ENCODE measurements at regions not wholly inside any gene's neighbourhood (a gene's known extent, or its start where the extent isn't known, plus 50 kb on each side); places are given as distances from the start of the nearest gene placed in this dataset.

GRCh38 chr7:130920122-130920521, 186.1 kb upstream of the KLF14 start:
- no peak for DNase-seq
- Mint-ChIP-seq H3K27ac (peak overlapping the region; percentile 92), H3K4me1 (ENCODE audit: low read depth) (peaks cover 97% of the 10 kb centered on the region), H3K27me3 (no peaks in the 10 kb centered on the region), H3K4me3 (peak overlapping the region; percentile 58), H3K9me3 (no peaks in the 10 kb centered on the region), H3K36me3 (peaks cover 86% of the 10 kb centered on the region)
- CTCF ChIA-PET = interaction anchor here (1.2 kb wide), 1 partner anchor 23 kb away, joined by 4 read pairs; no protein-coding TSS in a partner anchor
- intact Hi-C loops (cut with micrococcal nuclease) = no loop called here
- POLR2A ChIA-PET = no interaction called here

GRCh38 chr7:130921391-130922180, 187.6 kb upstream of the KLF14 start:
- Mint-ChIP-seq H3K27ac (peak overlapping the region; percentile 92), H3K4me1 (ENCODE audit: low read depth) (peaks cover 97% of the 10 kb centered on the region), H3K9me3 (no peaks in the 10 kb centered on the region), H3K36me3 (peaks cover 85% of the 10 kb centered on the region), H3K27me3 (no peaks in the 10 kb centered on the region), H3K4me3 (no peak overlapping the region)
- ChIA-PET POLR2A (interaction anchor here (0.6 to 1.7 kb wide), 4 partner anchors 8 to 490 kb away, joined by 3 to 7 read pairs (median 3); no protein-coding TSS in a partner anchor), CTCF (interaction anchor here (0.9 to 1.4 kb wide), 3 partner anchors 25 to 119 kb away, joined by 3 to 5 read pairs (median 3); no protein-coding TSS in a partner anchor)
- intact Hi-C loops (cut with micrococcal nuclease) = no loop called here
- DNase-seq = no peak

GRCh38 chr7:130922206-130923112, 188.5 kb upstream of the KLF14 start:
- peak overlapping the region; percentile 92 for H3K27ac Mint-ChIP-seq
- no peaks in the 10 kb centered on the region for H3K27me3 Mint-ChIP-seq
- H3K9me3 Mint-ChIP-seq = no peaks in the 10 kb centered on the region
- DNase-seq = no peak
- H3K4me1 Mint-ChIP-seq (ENCODE audit: low read depth) = peaks cover 98% of the 10 kb centered on the region
- intact Hi-C loops (cut with micrococcal nuclease) = no loop called here
- ChIA-PET POLR2A (interaction anchor here (0.6 to 1.7 kb wide), 3 partner anchors 9 to 29 kb away, joined by 3 to 7 read pairs (median 3); no protein-coding TSS in a partner anchor), CTCF (interaction anchor here (1.3 to 1.4 kb wide), 3 partner anchors 26 to 118 kb away, joined by 3 to 5 read pairs (median 4); no protein-coding TSS in a partner anchor)
- H3K36me3 Mint-ChIP-seq = peaks cover 90% of the 10 kb centered on the region
- no peak overlapping the region for H3K4me3 Mint-ChIP-seq

GRCh38 chr7:130923365-130923764, 189.4 kb upstream of the KLF14 start:
- Mint-ChIP-seq H3K9me3 (no peaks in the 10 kb centered on the region), H3K27ac (peak overlapping the region; percentile 92), H3K36me3 (peaks cover 92% of the 10 kb centered on the region), H3K4me3 (no peak overlapping the region), H3K4me1 (ENCODE audit: low read depth) (peaks cover 98% of the 10 kb centered on the region), H3K27me3 (no peaks in the 10 kb centered on the region)
- intact Hi-C loops (cut with micrococcal nuclease) = no loop called here
- no peak for DNase-seq
- ChIA-PET POLR2A (interaction anchor here (1.3 kb wide), 1 partner anchor 12 kb away, joined by 3 read pairs; no protein-coding TSS in a partner anchor), CTCF (interaction anchor here (1.3 kb wide), 1 partner anchor 59 kb away, joined by 4 read pairs; no protein-coding TSS in a partner anchor)

GRCh38 chr7:130923930-130924329, 189.9 kb upstream of the KLF14 start:
- intact Hi-C loops (cut with micrococcal nuclease) = no loop called here
- H3K36me3 Mint-ChIP-seq = peaks cover 90% of the 10 kb centered on the region

GRCh38 chr7:130925136-130925794, 191.3 kb upstream of the KLF14 start:
- peak overlapping the region; percentile 81 for H3K27ac Mint-ChIP-seq
- H3K4me1 Mint-ChIP-seq (ENCODE audit: low read depth) = peaks cover 94% of the 10 kb centered on the region
- CTCF ChIA-PET = interaction anchor here (0.9 kb wide), 1 partner anchor 10 kb away, joined by 3 read pairs; no protein-coding TSS in a partner anchor
- intact Hi-C loops (cut with micrococcal nuclease) = loop anchor here (1.0 kb wide), 1 partner anchor 12 kb away; no protein-coding TSS in a partner anchor
- H3K4me3 Mint-ChIP-seq = peak overlapping the region; percentile 23
- peaks cover 90% of the 10 kb centered on the region for H3K36me3 Mint-ChIP-seq
- POLR2A ChIA-PET = interaction anchor here (0.6 to 1.7 kb wide), 2 partner anchors 12 to 69 kb away, joined by 3 to 6 read pairs; no protein-coding TSS in a partner anchor
- H3K27me3 Mint-ChIP-seq = no peaks in the 10 kb centered on the region
- DNase-seq = no peak
- no peaks in the 10 kb centered on the region for H3K9me3 Mint-ChIP-seq

More at GRCh38 chr7:130923930-130924329, 189.9 kb upstream of the KLF14 start:
- Mint-ChIP-seq H3K27ac (peak overlapping the region; percentile 92), H3K9me3 (no peaks in the 10 kb centered on the region), H3K27me3 (no peaks in the 10 kb centered on the region), H3K4me3 (no peak overlapping the region), H3K4me1 (ENCODE audit: low read depth) (peaks cover 96% of the 10 kb centered on the region)
- CTCF ChIA-PET = interaction anchor here (0.7 to 1.3 kb wide), 2 partner anchors 27 to 58 kb away, joined by 3 to 4 read pairs; no protein-coding TSS in a partner anchor
- DNase-seq = no peak
- POLR2A ChIA-PET = interaction anchor here (1.3 kb wide), 1 partner anchor 12 kb away, joined by 3 read pairs; no protein-coding TSS in a partner anchor

- Mint-ChIP-seq H3K27ac (peak overlapping the region; percentile 81), H3K4me3 (peak overlapping the region; percentile 22), H3K27me3 (no peaks in the 10 kb centered on the region), H3K36me3 (peaks cover 90% of the 10 kb centered on the region), H3K4me1 (ENCODE audit: low read depth) (peaks cover 94% of the 10 kb centered on the region), H3K9me3 (no peaks in the 10 kb centered on the region)
- intact Hi-C loops (cut with micrococcal nuclease) = loop anchor here (1.0 kb wide), 1 partner anchor 8 kb away; no protein-coding TSS in a partner anchor
- peak; percentile 58 for DNase-seq
- ChIA-PET POLR2A (interaction anchor here (1.7 kb wide), 1 partner anchor 13 kb away, joined by 6 read pairs; no protein-coding TSS in a partner anchor), CTCF (interaction anchor here (0.9 kb wide), 2 partner anchors 11 to 114 kb away, joined by 3 read pairs; no protein-coding TSS in a partner anchor)
Observed at GRCh38 chr7:130926001-130926691, 192.1 kb upstream of the KLF14 start.

GRCh38 chr7:130927062-130927461, 193.1 kb upstream of the KLF14 start:
- POLR2A ChIA-PET = no interaction called here
- CTCF ChIA-PET = interaction anchor here (1.7 kb wide), 1 partner anchor 30 kb away, joined by 4 read pairs; no protein-coding TSS in a partner anchor
- intact Hi-C loops (cut with micrococcal nuclease) = no loop called here
- Mint-ChIP-seq H3K9me3 (no peaks in the 10 kb centered on the region), H3K36me3 (peaks cover 86% of the 10 kb centered on the region), H3K4me1 (ENCODE audit: low read depth) (peaks cover 94% of the 10 kb centered on the region), H3K27me3 (no peaks in the 10 kb centered on the region), H3K27ac (peak overlapping the region; percentile 81), H3K4me3 (peak overlapping the region; percentile 23)
- peak; percentile 53 for DNase-seq

- CTCF ChIA-PET = interaction anchor here (1.7 kb wide), 1 partner anchor 31 kb away, joined by 4 read pairs; no protein-coding TSS in a partner anchor
- peak overlapping the region; percentile 20 for H3K4me3 Mint-ChIP-seq
- peak overlapping the region; percentile 81 for H3K27ac Mint-ChIP-seq
- no peaks in the 10 kb centered on the region for H3K9me3 Mint-ChIP-seq
- peaks cover 87% of the 10 kb centered on the region for H3K36me3 Mint-ChIP-seq
- DNase-seq = peak; percentile 12
- peaks cover 93% of the 10 kb centered on the region for H3K4me1 Mint-ChIP-seq (ENCODE audit: low read depth)
- intact Hi-C loops (cut with micrococcal nuclease) = no loop called here
- POLR2A ChIA-PET = interaction anchor here (1.6 kb wide), 1 partner anchor 11 kb away, joined by 5 read pairs; no protein-coding TSS in a partner anchor
- no peaks in the 10 kb centered on the region for H3K27me3 Mint-ChIP-seq
Observed at GRCh38 chr7:130927564-130927963, 193.6 kb upstream of the KLF14 start.

GRCh38 chr7:130929896-130930659, 196.1 kb upstream of the KLF14 start:
- intact Hi-C loops (cut with micrococcal nuclease) = no loop called here
- ChIA-PET POLR2A (interaction anchor here (1.0 to 2.1 kb wide), 7 partner anchors 9 to 30 kb away, joined by 3 to 6 read pairs (median 5); no protein-coding TSS in a partner anchor), CTCF (interaction anchor here (0.7 to 2.0 kb wide), 5 partner anchors 9 to 110 kb away, joined by 3 to 9 read pairs (median 4); no protein-coding TSS in a partner anchor)
- peak; percentile 57 for DNase-seq
- Mint-ChIP-seq H3K27me3 (no peaks in the 10 kb centered on the region), H3K36me3 (peaks cover 84% of the 10 kb centered on the region), H3K4me3 (peak overlapping the region; percentile 7), H3K9me3 (no peaks in the 10 kb centered on the region), H3K27ac (peak overlapping the region; percentile 85), H3K4me1 (ENCODE audit: low read depth) (peaks cover 93% of the 10 kb centered on the region)

All from activated CD4-positive, alpha-beta memory T cell treated with anti-CD3 and anti-CD28 coated beads for 36 hours (primary cell).